TTC549 (cell line): ENCODE measurements at regions not wholly inside any gene's neighbourhood (a gene's known extent, or its start where the extent isn't known, plus 50 kb on each side); places are given as distances from the start of the nearest gene placed in this dataset.

ENCODE experiments used
- FAIRE-seq: peaks from 2 replicates; lab custom pipeline; 2012; peaks lifted over from hg19 to GRCh38; lab: Jason Lieb, UNC

DNA sequence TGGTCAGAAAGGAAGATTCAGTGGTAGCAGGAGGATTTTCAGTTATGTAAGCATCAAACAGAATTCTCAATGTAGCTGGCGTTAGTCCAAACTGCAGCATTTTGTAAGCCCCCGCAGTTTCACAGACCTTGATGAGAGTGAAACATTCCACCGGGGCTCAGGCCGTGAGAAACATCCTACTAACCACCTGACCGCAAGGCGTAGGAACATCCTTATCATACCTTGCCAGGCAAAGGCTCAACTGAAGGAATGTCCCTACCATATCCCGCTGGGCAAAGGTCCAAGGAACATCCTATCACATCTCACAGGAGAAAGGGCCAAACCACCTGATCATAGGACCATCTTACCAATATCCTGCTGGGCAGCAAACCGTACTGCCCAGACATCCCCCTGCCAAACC lies 624.8 kb upstream of the TMEM132C start:
- FAIRE-seq, result no peak

GRCh38 chr12:127648321-127648720 lies 618.6 kb upstream of the TMEM132C start:
- FAIRE-seq, result no peak

DNA sequence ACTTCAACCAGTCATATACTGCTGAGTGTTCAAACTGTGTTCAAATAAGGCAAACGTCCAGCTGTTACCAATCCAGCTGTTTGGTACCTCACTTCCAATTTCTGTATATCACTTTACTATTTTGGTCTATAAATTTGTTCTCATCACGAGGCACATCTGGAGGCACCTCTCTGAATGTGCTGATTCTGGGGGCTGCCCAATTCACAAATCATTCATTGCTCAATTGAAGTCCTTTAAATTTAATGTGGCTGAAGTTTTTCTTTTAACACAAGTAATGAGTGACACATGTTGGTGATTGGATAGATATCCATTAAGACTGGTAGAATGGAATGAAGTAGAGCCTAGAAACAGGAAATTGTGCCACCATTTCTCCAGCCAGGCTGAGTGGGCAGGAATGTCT lies 617.0 kb upstream of the TMEM132C start:
- FAIRE-seq, result no peak

DNA sequence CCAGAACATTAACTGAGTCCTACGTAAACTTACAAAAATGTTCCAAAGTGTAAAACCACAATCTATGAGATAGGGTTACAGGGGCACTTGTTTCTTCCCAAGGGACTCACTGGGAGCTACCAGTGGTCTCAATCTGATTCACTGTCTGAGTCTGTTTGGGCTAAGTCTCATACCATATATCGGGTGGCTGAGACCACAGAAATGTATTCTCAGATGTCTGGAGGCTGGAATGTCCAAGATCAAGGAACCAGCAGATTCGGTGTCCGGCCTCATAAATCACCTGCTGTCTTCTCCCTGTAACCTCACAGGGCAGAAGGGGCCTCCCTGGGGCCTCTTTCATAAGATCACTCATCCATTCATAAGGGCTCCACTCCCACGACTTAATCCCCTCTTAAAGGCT lies 616.3 kb upstream of the TMEM132C start:
- FAIRE-seq, result no peak

GRCh38 chr12:127652281-127652680 lies 614.7 kb upstream of the TMEM132C start:
- FAIRE-seq, result no peak

DNA sequence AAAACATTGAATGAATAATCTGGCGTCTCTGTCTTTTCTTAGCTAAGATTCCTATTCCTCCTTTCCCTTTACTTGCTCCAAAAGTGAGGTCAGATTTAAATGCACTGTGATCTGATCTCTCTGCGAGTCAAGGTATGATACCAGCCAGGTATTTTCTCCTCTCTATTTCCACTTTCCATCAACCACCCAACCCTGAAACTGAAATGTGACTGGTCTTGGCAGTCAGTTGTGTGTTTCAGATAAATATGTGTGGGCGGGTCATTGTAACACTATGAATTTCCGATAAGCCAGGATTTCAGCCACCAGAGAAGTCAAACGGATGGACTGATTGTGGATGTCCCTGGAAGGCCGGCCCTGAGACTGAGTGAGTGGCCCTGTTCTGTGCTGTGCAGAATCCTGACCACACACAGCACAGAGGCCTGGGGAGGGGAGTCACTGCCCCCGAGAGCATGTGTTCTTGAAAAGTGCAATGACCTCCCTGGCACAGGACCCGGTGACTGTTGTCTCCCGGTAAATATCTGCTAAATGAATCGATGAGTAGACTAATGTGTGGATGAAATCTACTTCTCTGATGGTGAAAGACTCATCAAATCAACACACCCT lies 612.5 kb upstream of the TMEM132C start:
- FAIRE-seq, result no peak

DNA sequence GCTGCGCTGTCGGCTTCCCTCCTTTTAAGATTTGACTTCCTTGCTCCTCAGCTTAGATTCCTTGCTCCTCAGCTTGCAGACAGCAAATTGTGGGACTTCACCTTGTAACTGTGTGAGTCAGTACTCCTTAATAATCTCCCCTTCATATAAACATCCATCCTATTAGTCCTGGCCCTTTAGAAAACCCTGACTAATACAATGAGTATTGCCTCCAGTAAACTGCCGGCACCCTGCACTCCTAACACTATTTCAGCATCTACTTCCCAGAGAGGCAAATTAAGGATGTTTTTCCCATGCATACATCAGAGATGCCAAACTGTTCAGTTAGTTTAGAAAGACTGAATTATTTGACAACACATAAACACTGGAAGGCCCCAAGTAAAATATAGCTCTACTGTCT lies 611.3 kb upstream of the TMEM132C start:
- no peak for FAIRE-seq

- no peak for FAIRE-seq
These were observed 610.7 kb upstream of the TMEM132C start for GRCh38 chr12:127656266-127656665.

GRCh38 chr12:127657036-127657435 lies 609.9 kb upstream of the TMEM132C start:
- no peak for FAIRE-seq

- no peak for FAIRE-seq
These were observed 606.0 kb upstream of the TMEM132C start for GRCh38 chr12:127660961-127661360.

DNA sequence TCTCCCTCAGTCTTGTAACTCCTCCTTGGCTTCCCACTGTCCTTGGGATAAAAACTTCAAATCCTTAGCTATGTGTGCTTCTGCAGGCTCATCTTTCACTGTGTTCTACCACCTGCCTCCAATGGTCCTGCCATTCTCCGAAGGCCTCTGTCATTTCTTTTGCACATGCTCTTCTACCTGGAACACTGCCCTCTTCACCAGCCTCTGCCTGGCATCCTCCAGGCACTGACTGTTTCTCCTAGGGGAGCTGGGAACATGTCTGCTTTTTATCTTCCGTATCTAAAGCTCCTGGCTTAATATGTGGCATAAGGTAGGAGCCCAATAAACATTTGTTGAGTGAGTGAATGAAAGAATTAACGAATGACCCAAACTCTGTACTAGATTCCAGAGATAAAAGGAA lies 603.3 kb upstream of the TMEM132C start:
- FAIRE-seq, result no peak

DNA sequence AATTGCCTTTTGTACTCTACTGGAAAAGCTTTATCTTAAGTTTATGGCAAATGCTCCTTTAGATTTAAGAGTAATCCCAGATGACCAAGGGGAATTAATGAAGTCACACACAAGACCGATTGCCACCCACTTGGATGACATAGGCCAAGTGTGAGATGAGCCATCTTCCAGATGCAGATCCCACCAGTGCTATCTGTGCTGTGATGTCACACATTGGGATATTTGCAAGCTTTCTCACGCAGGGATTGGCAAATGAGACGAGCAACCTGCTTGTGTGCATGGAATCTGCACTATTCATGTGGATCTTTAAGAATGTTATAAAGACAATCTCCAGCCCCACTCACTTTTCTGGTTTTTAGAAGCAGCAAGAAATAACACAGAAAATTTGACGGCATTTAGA lies 602.1 kb upstream of the TMEM132C start:
- FAIRE-seq, result no peak

DNA sequence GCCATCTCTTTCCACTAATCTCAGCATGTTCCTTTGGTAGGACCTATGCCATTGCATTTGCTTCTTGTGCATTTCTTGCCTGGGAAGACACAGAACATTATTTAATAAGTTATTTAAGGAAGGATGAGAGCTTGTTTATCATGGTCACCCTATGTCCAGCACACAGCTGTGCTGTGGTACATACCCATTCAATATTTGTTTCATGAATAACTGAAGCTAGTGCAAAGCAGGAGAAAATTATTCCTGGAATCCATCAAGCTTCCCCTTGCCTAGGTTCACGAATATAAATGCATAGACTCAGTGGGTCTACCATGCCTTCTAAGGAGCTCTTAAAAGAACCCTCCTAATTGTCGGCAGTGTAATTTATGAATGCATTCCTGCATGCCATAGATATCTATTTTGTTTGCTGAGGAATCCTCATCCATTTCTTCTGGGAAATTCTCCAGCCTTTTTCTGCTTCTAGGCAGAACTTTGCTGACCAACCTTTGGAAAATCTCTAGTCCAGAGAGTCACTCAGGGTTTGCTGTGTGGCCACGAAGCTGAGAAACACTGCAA lies 599.8 kb upstream of the TMEM132C start:
- FAIRE-seq, result no peak

DNA sequence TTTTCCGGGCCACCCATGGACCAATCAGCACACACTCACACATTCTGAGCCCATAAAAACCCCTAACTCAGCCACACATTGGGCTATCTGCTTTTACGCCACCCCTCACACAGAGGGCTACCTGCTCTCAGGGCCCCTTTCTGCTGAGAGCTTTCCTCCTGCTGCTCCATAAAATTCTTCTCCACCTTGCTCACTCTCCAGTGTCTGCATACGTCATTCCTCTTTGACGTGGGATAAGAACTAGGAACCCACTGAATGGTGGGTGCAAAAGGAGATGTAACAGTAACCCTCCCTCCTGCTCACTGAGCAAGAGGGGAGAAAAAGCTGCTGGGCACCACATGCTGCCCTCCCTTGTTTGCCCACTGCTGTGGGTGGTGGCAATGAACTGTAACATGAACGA lies 596.7 kb upstream of the TMEM132C start:
- no peak for FAIRE-seq

GRCh38 chr12:127670796-127671195 lies 596.2 kb upstream of the TMEM132C start:
- FAIRE-seq, result no peak

- FAIRE-seq, result no peak
These were observed 591.0 kb upstream of the TMEM132C start for GRCh38 chr12:127675936-127676335.

DNA sequence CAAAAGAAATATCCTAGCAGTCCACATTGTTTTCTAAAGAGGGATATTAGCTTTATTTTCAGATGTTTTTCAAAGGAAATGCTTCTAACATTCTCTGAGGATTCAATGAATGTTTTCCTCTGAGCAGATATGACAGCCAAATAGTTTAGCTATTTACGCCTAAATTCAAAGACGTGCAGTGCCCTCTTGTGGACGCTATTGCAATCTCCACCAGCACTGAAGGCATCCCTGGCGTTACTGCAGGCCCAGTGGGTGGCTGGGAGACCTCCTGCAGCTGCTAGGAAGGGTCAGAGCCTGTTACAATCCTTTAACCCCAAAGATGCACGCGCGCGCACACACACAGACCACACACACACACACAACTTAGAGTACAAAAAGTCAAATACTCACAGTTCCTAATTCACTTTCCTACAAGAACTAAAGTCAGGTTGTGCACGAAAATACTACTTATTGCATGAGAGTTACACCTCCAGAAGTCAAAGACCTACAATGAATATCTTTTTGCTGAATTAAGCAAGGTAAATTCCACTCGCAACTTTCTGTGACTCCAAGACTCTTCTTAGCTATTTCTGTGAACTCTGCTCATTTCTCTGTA lies 589.3 kb upstream of the TMEM132C start:
- no peak for FAIRE-seq

DNA sequence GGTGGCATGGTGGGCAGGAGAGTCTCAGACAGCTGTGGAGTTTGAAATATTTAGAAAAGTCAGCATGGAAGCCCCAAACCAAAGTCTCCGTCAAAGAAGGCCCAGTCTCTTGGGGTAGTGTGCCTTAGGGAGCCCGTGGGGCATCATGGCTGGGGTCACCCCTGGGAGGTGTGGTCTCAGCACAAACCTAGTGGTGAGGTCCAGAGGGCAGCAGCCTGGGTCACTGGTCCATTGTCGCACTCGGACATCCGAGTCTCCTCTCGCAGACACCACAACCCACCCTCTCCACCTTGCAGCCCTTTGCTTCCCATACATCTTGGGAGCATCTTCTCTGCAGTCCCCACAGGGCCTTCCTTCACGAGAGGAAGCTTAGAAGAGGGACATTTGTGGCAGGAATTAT lies 588.0 kb upstream of the TMEM132C start:
- no peak for FAIRE-seq

DNA sequence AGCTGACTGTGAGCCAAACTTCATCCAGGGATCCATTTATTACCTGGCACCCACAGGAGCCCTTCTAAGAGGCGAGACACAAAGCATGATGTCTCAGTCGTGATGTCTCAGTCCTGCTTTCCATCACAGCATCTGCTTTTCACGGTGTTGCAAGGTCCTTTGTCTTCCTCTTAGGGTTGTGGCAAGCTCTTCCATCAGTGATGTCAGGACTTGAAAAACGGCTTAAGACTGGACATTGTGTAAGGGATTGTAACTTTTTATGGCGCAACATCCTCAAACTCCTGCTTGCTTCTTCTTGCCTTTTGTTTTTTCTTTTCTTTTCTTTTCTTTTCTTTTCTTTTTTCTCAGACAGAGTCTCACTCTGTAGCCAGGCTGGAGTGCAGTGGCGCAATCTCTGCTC lies 586.5 kb upstream of the TMEM132C start:
- FAIRE-seq, result no peak

- FAIRE-seq, result no peak
These were observed 585.7 kb upstream of the TMEM132C start for GRCh38 chr12:127681151-127681754.

GRCh38 chr12:127685491-127685890 lies 581.5 kb upstream of the TMEM132C start:
- FAIRE-seq, result no peak

GRCh38 chr12:127685931-127686330 lies 581.0 kb upstream of the TMEM132C start:
- no peak for FAIRE-seq

- FAIRE-seq, result no peak
These were observed 579.8 kb upstream of the TMEM132C start for GRCh38 chr12:127687181-127687580.

- FAIRE-seq, result no peak
These were observed 578.0 kb upstream of the TMEM132C start for GRCh38 chr12:127688906-127689428.
